ENCODE measurements at regions not wholly inside any gene's neighbourhood (a gene's known extent, or its start where the extent isn't known, plus 50 kb on each side); places are given as distances from the start of the nearest gene placed in this dataset.

DNA sequence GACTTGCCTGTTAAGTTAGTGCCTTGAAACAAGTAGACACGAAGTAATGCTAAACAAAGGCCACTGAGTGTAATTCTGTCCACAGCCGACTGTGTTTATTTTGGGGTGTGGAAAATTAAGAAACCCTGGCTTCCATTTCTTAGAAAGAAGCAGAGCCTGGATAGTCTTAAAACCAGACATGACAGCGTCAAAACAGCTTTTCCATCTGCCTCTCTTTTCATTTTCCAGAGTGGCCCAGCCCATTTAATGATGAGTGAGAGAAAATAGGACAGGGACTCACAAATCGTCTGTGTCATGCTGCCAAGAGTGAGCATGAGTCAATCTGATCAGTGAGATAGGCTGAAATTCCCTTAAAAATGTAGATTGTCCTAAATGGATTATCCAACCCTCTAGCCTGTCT lies 485.9 kb downstream of the JRKL start:
- TF ChIP-seq EZH2phosphoT487 (IDR thresholded peaks at IDR 0.05; ENCODE audit: low read depth): no peak
- TF ChIP-seq, protein P1, sequence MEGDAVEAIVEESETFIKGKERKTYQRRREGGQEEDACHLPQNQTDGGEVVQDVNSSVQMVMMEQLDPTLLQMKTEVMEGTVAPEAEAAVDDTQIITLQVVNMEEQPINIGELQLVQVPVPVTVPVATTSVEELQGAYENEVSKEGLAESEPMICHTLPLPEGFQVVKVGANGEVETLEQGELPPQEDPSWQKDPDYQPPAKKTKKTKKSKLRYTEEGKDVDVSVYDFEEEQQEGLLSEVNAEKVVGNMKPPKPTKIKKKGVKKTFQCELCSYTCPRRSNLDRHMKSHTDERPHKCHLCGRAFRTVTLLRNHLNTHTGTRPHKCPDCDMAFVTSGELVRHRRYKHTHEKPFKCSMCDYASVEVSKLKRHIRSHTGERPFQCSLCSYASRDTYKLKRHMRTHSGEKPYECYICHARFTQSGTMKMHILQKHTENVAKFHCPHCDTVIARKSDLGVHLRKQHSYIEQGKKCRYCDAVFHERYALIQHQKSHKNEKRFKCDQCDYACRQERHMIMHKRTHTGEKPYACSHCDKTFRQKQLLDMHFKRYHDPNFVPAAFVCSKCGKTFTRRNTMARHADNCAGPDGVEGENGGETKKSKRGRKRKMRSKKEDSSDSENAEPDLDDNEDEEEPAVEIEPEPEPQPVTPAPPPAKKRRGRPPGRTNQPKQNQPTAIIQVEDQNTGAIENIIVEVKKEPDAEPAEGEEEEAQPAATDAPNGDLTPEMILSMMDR (IDR thresholded peaks at IDR 0.05; ENCODE audit: low read depth, low read length): no peak

All from OCI-LY3 (cell line).